ENCODE measurements at regions not wholly inside any gene's neighbourhood (a gene's known extent, or its start where the extent isn't known, plus 50 kb on each side); places are given as distances from the start of the nearest gene placed in this dataset.
"Not testable (repeated sequence)": the region's sequence is repeated elsewhere in the genome, so short reads cannot be mapped to it uniquely, and the experiment has no call there.

- ATAC-seq, result no peak
Measured at GRCh38 chr6:67863346-67863745, 771.7 kb upstream of the ADGRB3 start.

GRCh38 chr6:67854098-67854497 lies 781.0 kb upstream of the ADGRB3 start:
- no peak for ATAC-seq

- no peak for ATAC-seq
Measured at GRCh38 chr6:67839818-67840217, 795.3 kb upstream of the ADGRB3 start.

GRCh38 chr6:67825201-67825895 lies 809.7 kb upstream of the ADGRB3 start:
- no peak for ATAC-seq

- no peak for ATAC-seq
Measured at GRCh38 chr6:67818322-67818721, 816.8 kb upstream of the ADGRB3 start.

- no peak for ATAC-seq
Measured at GRCh38 chr6:67815623-67816022, 819.5 kb upstream of the ADGRB3 start.

GRCh38 chr6:67814262-67814661 lies 820.8 kb upstream of the ADGRB3 start:
- no peak for ATAC-seq

GRCh38 chr6:67812693-67813092 lies 822.4 kb upstream of the ADGRB3 start:
- no peak for ATAC-seq

- ATAC-seq, result no peak
Measured at GRCh38 chr6:67812125-67812524, 823.0 kb upstream of the ADGRB3 start.

GRCh38 chr6:67811239-67812037 lies 823.6 kb upstream of the ADGRB3 start:
- no peak for ATAC-seq

- not testable (repeated sequence) for ATAC-seq
Measured at GRCh38 chr6:67804808-67805207, 830.3 kb upstream of the ADGRB3 start.

- ATAC-seq, result no peak
Measured at GRCh38 chr6:67802771-67803170, 832.3 kb upstream of the ADGRB3 start.

GRCh38 chr6:67792996-67793395 lies 842.1 kb upstream of the ADGRB3 start:
- no peak for ATAC-seq

GRCh38 chr6:67790569-67790968 lies 844.5 kb upstream of the ADGRB3 start:
- ATAC-seq, result no peak

- not testable (repeated sequence) for ATAC-seq
Measured at GRCh38 chr6:67787119-67787518, 848.0 kb upstream of the ADGRB3 start.

GRCh38 chr6:67779876-67780275 lies 855.2 kb upstream of the ADGRB3 start:
- no peak for ATAC-seq

- ATAC-seq, result no peak
Measured at GRCh38 chr6:67775333-67775732, 859.7 kb upstream of the ADGRB3 start.

GRCh38 chr6:67768972-67769371 lies 866.1 kb upstream of the ADGRB3 start:
- no peak for ATAC-seq

- ATAC-seq, result not testable (repeated sequence)
Measured at GRCh38 chr6:67767046-67767822, 867.8 kb upstream of the ADGRB3 start.

GRCh38 chr6:67766057-67766456 lies 869.0 kb upstream of the ADGRB3 start:
- no peak for ATAC-seq

- no peak for ATAC-seq
Measured at GRCh38 chr6:67759001-67759400, 876.1 kb upstream of the ADGRB3 start.

GRCh38 chr6:67757465-67758033 lies 877.5 kb upstream of the ADGRB3 start:
- ATAC-seq, result no peak

GRCh38 chr6:67748521-67748920 lies 886.6 kb upstream of the ADGRB3 start:
- no peak for ATAC-seq

All from esophagus mucosa (tissue), 1 donor.